ENCODE measurements at regions not wholly inside any gene's neighbourhood (a gene's known extent, or its start where the extent isn't known, plus 50 kb on each side); places are given as distances from the start of the nearest gene placed in this dataset.

DNA sequence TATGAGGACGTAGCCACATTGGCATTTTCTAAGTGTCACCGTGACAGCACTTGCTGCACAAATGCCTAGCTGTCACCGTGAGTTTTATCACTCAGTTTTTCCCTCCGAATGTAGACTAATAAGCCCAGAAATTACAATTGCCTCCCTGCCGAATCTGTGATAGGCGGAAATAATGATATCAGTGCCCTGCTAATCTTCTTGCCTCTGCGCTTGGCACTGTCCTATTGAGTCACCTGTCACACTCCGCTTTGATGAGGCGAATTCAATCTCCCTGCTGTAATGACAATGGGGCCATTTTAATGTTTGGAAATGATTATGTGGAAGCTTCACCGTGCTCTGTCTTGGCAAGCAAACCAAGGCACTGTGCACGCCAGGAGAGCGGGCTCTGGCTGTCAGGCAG, 112.8 kb downstream of the LINC00237 start:
- DNase-seq (ENCODE audit: low read depth in 2 of 2), result no peak

DNA sequence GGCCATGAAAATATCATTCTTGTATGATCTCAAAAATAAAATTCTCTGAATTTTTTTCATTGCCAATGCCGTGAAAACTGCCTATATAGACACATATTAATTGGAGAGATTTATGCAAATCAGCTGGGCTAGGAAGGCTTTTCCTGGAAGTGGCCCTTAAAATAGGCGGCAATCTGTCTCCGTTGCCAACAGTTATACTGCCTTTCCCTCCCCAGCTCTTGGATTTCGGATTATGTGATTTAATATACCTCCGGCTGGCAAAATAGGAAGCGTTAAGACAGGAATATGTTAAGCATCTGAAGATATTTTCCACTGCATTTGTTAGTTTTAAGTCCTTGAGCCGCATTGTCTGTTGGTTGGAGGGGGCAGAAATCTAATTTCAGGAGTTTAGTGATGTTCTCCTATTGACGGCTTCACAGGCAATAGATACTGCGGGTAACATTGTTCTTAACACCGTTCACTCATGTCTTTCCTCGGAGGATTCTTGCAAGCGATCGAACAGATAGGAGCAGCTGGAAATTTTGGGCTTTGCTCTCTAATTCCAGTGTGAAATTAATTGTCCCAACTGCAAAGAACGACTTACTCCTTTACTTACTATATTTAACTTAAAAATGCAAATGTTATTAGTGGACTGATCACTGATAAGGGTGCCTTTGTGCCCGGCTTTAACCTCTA, 113.3 kb downstream of the LINC00237 start:
- no peak for DNase-seq (ENCODE audit: low read depth in 2 of 2)

DNA sequence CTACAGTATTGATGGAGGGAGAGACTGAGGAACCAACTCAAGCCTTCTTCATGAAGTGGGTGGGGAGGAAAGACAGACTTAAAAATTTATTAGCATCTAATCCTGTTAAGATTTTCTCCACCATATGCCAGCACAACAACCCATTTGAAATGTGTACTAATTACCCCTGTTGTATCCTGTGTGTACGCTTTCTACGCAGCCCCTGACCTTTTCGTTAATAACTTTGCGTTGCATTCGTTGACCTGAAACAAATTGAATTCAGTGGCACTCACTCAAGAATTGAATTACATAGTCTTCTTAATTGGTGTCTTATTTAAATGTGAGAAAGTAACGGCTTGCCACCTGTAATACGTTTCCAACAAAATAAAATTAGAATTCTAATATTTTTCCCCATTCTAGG, 113.9 kb downstream of the LINC00237 start:
- no peak for DNase-seq (ENCODE audit: low read depth in 2 of 2)

DNA sequence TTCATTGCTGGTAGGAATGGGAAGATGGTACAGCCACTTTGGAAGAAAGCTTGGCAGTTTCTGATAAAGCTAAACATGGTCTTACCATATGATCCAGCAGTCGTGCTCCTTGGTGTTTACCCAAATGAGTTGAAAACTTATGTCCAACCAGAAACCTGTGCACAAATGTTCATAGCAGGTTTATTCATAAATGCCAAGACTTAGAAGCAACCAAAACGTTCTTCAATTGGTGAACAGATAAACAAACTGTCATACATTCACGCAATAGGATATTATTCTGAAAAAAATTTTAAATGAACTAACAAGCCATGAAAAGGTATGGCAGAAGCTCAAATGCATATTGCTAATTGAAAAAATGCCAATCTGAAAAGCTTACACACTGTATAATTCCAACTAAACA, 117.1 kb downstream of the LINC00237 start:
- no peak for DNase-seq (ENCODE audit: low read depth in 2 of 2)

DNA sequence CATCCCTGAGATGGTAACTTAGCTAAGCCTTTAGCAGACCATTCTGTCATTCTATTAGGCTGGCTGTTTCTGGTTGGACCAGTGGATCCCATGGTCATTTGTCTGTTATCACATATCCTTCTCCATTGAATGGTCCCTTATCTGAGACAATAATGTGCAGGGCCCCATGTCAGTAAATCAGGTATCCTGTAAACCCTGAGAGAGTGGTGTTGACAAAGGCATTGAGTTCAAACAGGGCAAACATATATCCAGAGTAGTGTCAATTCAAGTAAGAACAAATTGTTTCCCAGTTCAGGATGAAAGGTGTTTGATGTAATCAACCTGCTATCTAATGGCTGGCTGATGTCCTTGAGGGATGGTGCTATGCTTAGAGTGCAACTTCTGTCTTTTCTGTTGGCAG, 126.2 kb downstream of the LINC00237 start:
- DNase-seq (ENCODE audit: low read depth in 2 of 2), result no peak

DNA sequence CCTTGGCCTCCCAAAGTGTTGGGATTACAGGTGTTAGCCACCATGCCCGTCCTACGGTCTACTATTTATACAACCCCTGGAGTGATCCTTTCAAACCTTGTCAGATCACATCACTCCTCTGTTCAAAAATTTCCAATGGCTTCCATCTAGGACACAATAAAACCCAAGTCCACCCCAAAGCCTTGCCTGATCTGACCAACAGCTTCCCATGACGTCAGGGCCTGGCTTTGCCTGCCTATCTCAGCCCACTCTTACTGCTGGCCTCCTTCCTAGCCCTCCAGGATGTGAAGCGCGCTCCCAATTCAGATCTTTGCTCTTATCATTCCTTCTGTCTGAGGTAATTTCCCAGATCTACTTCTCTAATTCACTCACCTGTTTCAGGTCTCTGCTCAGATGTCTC, 128.4 kb downstream of the LINC00237 start:
- no peak for DNase-seq (ENCODE audit: low read depth in 2 of 2)

DNA sequence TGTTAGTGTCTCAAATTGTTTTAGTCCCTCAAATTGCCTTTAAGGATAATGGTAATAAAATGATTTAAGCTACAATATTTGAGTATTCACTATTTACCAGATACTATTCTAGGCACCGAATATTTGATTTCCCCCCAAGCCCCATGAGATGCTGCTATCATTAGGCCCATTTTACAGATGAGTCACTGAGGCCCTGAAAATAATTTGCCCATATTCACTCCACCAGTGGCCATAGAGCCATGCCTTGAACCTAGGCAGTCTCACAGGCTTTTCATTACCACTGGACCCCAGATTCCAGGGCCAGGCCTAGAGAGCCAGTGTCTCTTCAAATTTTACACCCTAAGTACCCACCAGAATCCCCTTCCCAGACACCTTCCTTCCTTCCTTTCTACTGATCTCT, 133.7 kb downstream of the LINC00237 start:
- no peak for DNase-seq (ENCODE audit: low read depth in 2 of 2)

DNA sequence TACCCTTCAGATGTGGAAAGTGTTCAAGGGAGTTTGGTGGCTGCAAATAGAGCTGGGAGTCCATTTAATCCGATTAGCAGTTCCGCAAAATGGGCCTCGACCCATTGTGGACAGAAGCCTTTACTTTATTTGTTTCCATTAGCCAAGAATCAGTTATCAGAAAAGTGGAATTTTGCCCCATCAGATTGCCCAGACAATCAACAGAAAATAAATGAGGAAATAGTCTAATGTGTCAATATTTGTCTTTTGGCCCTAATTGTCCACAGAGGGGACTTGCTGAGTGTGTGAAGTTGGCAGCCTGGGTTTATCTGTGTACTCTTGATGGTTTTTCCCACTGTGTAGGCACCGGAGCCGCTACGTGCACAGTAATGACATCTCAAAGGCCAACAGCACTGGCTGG, 134.3 kb downstream of the LINC00237 start:
- DNase-seq (ENCODE audit: low read depth in 2 of 2), result no peak

DNA sequence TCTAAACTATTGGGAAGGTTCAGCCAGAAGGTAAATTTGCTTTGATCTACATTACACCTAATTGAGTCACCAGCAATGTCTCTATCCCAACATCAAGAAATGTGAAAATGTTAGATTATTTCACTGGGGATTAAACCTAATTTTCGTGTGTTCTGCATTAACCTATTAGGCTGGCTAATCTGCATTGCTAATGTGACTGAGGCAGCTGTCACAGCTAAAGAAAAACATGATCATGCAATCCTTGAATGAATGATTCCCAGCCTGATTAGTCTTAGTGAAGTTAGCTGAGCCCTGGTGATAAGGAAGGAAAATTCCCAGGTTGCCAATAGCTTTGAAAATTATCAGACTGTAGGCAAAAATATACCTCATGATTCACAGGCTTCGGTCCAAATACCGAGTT, 135.3 kb downstream of the LINC00237 start:
- no peak for DNase-seq (ENCODE audit: low read depth in 2 of 2)

DNA sequence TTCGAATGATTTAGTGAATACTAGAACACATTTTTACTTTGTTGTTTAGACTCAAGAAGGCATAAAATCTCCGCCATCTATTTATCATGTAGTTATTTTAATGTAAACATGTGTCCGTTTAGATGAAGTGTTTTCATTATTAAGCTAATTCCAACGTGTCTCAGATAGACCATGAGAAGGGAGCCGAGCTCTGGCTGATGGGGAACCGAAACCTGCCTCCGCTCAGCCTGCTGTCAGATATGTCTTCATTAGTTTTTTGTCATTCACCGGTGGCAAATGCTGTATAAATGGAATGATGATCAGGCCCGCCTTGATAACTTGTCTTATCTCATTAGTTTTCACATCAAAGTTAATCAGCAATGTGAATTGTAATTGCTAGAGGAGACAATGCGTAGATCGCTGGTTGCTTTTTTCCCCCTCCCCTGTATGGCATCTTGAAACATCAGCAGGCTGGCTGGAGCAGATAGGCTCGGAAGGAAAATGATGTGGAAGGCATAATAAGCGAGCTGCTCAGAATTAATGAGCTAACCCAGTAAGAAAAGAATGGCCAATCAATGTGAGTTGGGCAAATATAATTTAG, 136.4 kb downstream of the LINC00237 start:
- no peak for DNase-seq (ENCODE audit: low read depth in 2 of 2)

DNA sequence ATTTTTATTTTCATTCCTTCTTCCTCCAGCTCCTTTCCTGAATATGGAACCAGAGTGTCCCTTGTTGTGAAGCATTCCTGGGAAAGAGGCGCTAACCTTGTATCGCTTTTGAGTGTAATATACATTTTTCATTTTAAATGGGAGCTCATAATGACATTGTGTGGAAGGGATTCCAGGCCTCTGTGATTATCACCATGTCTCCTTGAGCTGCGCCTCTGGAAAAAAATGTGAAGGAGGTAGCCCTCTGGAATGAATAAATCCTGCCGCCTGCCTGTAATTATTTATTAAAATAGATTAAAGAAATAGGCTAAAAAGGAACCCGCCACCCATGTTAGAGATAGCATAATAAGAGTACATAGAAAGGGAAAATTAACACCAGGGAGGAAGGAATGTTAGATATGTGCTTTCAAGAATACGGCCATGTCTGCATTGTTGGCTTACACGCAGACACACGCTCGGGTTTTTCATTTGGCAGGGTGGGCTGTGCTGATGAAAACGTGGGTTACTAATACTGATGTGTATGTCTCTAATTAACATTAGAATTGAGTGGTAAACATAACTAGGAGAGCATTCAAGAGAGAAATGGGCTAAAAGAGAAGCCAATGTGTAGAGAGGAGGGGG, 138.5 kb downstream of the LINC00237 start:
- no peak for DNase-seq (ENCODE audit: low read depth in 2 of 2)

DNA sequence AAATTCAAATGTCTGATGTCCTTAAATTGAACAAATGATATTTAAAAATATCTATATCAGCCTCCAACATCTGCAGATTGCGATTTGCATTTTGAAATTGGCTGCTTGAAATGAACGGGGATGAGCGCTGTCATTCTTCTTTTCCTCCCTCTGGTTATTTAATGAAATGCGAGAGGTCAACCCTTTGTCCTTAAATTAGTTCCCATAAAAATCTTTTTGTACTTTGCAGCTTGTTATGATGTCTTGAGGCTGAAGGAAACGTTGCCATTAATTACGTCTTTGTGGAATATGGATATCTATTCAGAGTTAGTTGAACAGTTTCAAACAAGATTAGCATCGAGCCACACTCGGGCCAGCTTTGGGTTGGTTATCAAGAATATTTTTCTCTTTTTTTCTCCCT, 140.0 kb downstream of the LINC00237 start:
- no peak for DNase-seq (ENCODE audit: low read depth in 2 of 2)

DNA sequence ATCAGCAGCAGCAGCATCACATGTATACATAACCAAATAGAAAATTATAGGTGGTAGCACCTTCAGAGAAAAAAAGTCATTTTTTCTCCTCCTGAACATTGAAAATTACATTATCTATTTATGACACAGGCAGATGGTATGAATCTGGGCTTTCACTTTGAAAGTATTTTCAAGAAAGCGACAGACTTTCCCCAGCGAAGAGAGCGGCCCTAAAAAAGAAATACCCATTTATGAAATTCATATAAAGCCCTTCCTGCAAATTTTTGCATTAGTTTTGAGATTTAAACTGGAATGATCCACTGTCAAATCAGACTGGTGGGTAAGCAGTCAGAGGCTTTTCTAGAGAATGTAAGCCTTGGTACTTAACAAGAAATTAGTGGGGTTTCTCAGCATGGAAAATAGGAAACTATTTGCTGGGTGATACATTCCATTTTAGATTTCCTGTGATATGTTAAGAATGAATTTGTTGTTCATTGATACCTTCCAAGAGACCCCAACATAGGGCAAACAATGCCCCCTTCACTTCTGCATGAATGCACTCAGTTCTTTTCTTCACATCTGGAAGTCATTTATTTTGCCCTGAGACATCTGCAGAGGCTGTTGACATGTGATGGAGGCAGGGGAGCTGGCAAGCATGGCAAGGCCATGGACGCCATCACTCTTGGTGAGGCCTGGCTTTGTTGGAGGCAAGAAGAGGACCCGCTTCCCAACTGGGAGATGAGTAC, 147.0 kb downstream of the LINC00237 start:
- DNase-seq (ENCODE audit: low read depth in 2 of 2), result no peak

DNA sequence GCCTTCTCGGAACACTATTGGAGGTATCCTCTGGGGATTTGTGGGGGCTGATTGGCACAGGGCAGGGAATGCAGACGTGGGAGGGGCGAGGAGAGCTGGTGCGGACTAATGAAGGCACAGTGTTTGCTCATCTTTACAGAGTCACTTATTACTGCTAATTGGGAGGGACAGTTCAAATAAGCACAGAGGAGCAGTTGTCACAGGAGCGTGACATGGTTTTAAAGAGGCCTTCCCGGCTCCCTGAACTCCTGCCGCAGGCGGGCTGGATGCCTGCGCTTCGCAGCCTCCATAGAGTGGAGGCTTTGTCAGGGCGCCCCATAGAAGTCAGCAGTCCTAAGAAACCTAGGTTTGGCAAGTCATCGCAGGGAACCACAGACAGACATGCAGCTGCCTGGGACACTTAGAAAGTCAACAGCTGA, 149.6 kb downstream of the LINC00237 start:
- DNase-seq (ENCODE audit: low read depth in 2 of 2), result no peak

DNA sequence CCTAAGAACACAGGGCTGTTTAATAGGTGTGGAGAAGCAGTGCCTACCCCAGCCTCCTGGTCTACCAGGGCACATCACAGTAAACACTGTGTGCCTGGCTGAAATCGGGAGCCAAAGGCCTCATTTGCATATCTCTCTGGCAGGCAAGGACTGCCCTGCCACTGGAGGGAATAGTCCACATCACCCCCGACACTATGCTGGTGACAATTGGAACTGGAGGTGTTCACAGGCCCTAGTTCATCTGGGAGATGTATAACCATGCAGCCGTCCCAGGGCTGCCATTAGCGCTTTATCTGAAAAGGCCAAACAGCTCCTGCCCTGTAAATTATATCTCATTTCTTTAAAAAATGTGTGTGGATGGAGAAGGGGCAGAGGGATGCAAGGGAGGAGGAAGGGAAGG, 150.3 kb downstream of the LINC00237 start:
- no peak for DNase-seq (ENCODE audit: low read depth in 2 of 2)

DNA sequence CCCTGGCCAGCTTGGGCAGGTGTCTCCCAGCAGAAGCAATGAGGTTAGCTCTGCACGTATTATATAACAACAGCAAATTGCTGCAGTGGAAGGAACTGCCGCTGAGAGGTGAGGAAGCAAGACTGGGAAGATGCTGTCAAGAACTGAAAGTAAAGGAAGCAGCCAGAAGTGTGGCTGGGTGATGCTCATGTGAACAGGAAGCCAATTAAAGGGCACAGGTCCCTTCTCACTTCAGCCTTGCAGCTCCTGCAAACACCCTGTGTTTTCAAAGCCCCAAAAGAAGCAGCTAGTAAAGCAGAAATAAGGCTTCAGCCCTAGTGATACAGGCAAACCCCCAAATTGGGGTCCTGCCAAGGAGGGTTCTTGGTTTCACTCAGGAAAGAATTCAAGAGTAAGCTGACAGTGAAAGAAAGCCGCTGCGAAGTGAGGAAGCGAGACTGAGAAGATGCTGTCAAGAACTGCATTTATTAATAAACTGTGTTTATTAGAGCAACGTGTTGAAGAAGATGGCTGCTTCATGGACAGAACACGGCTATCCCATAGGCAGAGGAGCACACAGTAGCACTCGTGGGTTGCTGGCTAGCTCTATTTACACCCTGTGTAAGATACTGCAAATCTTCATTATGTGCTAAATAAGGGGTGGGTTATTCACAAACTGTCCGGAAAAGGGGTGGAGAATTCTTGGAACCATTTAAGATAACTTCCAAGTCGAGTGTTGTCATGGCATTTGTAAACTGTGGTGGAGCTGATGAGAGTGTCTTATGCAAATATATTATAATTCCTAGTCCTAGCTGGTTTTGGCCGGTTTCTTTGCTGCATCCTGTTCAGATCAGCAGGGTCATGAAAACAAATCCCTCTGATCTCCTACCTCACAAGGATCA, 152.2 kb downstream of the LINC00237 start:
- no peak for DNase-seq (ENCODE audit: low read depth in 2 of 2)

DNA sequence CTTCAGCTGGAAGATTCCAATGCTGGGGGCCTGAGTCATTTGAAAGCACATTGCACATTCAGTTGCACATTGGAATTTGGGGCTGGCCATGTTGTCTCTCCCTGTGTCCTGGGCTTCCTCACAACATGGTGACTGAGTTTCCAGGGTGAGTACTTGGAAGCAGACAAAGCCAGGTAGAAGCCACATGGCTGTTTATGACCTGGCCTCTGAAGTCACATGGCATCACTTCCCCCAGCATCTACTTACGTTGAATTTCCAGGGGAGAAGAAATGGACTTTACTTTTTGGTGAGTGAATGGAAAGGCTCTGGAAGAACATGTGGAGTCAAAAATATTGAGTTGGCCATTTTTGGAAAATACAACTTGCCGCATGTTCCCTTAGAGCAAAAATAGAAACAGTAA, 155.5 kb downstream of the LINC00237 start:
- DNase-seq (ENCODE audit: low read depth in 2 of 2), result no peak

DNA sequence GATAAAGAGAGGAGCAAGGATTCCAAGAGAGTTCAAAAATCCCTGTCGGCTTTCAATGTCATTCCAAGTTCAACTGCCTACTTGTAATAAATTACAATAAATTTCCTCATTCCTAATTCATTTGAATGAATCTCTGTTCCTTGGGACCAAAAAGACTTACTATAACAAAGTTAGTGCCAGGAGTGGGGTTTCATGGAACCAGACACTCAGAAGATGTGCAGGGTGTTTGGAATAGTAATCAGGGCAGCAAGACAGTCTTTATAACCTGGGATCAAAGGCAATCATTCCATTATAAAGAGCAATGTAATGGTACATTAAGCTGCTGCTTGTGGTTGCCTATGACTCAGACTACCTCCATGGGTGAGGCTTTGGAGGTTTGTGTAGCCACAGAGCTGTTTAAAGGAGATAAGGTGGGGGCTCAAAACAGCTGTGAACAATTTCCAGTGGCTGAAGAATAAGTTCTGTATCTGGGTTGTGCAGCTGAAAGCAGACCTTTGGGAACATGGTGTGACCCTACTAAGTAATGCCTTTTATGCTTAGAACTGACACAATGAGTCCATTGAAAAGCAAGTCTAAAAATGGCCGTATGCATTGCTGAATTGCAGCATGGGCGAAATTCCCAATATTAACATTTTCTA, 159.9 kb downstream of the LINC00237 start:
- no peak for DNase-seq (ENCODE audit: low read depth in 2 of 2)

DNA sequence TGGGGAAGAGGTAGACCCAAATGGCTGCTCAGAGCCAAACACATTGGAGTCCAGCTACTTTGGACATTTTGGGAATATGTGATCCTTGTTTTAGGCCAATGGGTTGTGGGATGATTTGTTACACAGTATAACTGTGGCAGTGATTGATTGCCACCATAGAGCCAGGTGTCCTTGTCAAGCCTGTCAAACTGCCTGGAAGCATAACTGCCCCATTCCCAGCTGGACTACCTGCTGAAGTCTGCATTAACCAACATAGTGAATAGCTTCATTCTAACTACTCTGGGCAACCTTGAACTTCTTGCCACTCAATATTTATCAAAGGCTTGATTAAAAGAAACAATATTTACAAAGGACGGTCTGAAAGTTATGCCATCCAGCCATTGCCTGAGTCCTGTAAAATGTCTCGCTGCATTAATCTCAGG, 164.7 kb downstream of the LINC00237 start:
- no peak for DNase-seq (ENCODE audit: low read depth in 2 of 2)

DNA sequence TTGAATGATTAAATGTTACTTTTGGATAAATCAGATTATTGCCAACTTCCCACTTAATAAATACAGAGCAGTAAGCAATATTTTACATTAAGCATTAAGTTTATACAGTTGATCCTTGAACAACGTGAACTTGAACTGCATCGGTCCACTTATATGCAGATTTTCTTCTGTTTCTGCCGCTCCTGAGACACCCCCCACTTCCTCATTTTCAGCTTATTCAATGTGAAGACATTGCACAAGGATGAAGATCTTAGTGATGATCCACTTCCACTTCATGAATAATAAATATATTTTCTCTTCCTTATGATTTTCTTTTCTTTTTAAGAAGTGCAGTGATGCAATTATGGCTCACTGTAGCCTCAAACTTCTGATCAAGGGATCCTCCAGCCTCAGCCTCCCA, 167.2 kb downstream of the LINC00237 start:
- DNase-seq (ENCODE audit: low read depth in 2 of 2), result no peak

DNA sequence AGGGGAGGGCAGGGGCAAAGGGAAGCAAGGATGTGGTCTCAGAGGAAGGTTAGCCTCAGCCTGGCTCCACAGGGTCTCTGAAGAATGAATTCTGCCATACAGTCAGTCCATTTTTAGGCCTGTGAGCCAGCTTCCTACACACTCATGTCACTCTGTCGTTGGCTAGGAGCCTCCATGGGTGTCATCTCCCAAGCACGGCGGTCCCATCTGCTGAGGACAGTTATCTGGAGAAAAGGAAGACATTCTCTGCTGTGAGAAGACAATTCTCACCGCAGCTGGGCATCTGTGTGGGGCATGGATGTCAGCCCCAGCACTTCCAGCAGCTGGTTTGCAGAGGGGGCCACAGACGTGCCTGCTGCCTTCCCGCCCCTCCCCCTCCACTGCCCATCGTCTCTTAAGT, 167.6 kb downstream of the LINC00237 start:
- no peak for DNase-seq (ENCODE audit: low read depth in 2 of 2)

Measured in stimulated activated CD4-positive, alpha-beta T cell treated with anti-CD3 and anti-CD28 coated beads, Interleukin-4, amount 100 ng/mL, for 48 hours (primary cell).